Natural killer cell treated with Interleukin-12 subunit alpha and Interleukin-12 subunit beta and Interleukin-15 and Interleukin-18, amount 100 ng/mL, for 72 hours (primary cell): ENCODE measurements at regions not wholly inside any gene's neighbourhood (a gene's known extent, or its start where the extent isn't known, plus 50 kb on each side); places are given as distances from the start of the nearest gene placed in this dataset.
"Not testable (repeated sequence)": the region's sequence is repeated elsewhere in the genome, so short reads cannot be mapped to it uniquely, and the experiment has no call there.

Experiments
- ATAC-seq, 2 donors: fragments of 150-1000 bp; cut with Tn5 transposase in 1 of 2; sonication (Bioruptor Pico), chemical (Tn5 transposase) in 1 of 2; 2 replicates each; pipeline ENCODE4 v1.10.0; 2021
- DNase-seq: peaks from one replicate; pipeline ENCODE4 v3.0.0; 2022; ENCODE audit warnings: low spot score
- H3K27ac Mint-ChIP-seq, 2 donors: 1 replicate in 1 of 2; 2 replicates in 1 of 2; pipeline ENCODE4 v1.8.0; 2022; ENCODE audit warnings: mixed read lengths in 2 of 2, mild to moderate bottlenecking in 1 of 2, moderate library complexity in 1 of 2
- H3K27me3 Mint-ChIP-seq, 2 donors: 1 replicate in 1 of 2; 2 replicates in 1 of 2; pipeline ENCODE4 v1.8.0; 2022; ENCODE audit warnings: mixed read lengths in 2 of 2
- H3K36me3 Mint-ChIP-seq: one replicate; pipeline ENCODE4 v1.8.0; 2022; ENCODE audit warnings: mixed read lengths
- H3K4me1 Mint-ChIP-seq, 2 donors: 1 replicate in 1 of 2; 2 replicates in 1 of 2; pipeline ENCODE4 v1.8.0; 2022; ENCODE audit warnings: low read depth in 2 of 2, mixed read lengths in 2 of 2, mild to moderate bottlenecking in 1 of 2
- H3K4me3 Mint-ChIP-seq: one replicate; pipeline ENCODE4 v1.8.0; 2022; ENCODE audit warnings: mixed read lengths
- H3K9me3 Mint-ChIP-seq: 2 replicates; pipeline ENCODE4 v1.8.0; 2022; ENCODE audit warnings: mixed read lengths

DNA sequence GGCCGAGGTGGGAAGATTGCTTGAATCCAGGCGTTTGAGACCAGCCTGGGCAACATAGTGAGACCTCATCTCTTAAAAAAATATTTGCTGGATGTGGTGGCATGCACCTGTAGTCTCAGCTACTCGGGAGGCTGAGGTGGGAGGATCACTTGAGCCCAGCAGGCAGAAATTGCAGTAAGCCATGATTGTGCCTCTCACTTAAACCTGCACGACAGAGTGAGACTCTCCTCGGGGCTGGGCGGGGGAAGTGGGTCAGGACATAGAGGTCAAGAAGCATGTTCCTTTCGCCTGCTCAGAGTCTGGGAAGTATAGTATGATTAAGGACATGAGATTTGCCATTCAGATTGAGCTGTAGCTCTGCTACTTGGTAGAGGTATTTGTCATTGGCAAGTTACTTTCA lies 52.3 kb downstream of the SEPTIN7 start:
- not testable (repeated sequence) for H3K27me3 Mint-ChIP-seq, ATAC-seq, H3K36me3 Mint-ChIP-seq, DNase-seq, H3K9me3 Mint-ChIP-seq, H3K4me3 Mint-ChIP-seq, H3K27ac Mint-ChIP-seq
- peaks cover 44 to 46% of the 10 kb centered on the region in 2 donors for H3K4me1 Mint-ChIP-seq

DNA sequence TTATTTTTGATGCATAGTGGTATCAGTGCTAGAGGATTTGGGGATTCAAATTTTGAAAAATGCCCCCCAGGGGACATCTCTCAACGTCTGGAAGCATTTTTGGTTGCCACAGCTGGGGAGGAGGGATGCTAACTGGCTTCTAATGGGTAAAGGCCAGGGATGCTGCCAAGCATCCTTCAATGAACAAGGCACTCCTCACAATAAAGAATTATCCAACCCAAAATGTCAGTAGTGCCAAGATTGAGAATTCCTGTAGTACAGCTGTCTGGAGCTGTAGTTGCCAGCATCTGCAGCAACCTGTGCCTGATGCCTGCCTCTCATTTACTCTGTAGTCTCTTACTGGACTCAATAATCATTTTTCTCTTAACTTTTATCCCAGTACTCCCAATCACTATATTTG lies 53.5 kb downstream of the SEPTIN7 start:
- Mint-ChIP-seq H3K27ac (no peak overlapping the region), H3K27me3 (no peaks in the 10 kb centered on the region), H3K4me3 (no peak overlapping the region), H3K9me3 (no peaks in the 10 kb centered on the region), H3K36me3 (peaks cover 9% of the 10 kb centered on the region), H3K4me1 (peaks cover 44 to 45% of the 10 kb centered on the region in 2 donors)
- ATAC-seq (no peak), DNase-seq (no peak)

DNA sequence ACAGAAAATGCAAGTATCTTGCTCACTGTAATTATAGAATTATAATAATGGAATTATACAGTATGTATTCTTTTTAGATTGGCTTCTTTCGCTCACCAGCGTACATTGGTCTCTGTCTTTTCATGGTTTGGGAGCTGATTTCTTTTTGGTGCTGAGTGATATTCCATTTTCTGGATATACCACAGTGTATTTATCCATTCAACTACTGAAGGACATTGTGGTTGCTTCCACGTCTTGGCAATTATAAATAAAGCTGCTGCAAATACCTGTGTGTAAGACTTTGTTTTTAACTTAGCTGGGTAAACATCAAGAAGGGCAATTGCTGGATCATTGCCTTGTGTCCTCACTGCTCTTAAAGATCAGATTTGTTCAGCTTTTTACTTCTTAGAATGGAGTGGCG lies 55.3 kb downstream of the SEPTIN7 start:
- H3K4me3 Mint-ChIP-seq = no peak overlapping the region
- peaks cover 49% of the 10 kb centered on the region in 2 donors for H3K4me1 Mint-ChIP-seq

DNA sequence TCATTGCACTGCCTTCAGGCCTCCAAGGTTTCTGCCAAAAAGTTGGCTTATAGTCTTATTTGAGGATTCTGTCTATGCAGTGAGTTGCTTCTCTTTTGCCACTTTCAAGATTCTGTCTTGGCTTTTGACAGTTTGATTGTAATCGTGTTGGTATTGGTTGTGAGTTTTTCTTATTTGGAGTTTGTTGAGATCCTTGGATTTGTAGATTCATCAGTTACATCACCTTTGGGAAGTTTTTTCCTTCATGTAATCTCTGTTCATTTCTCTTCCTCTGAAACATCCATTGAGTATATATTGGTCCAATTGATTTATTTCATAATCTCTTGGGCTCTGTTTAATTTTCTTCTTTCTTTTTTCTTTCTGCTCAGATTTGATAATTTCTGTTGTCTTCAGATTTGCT lies 59.8 kb downstream of the SEPTIN7 start:
- peak overlapping the region in 1 of 2 donors; percentile 18 for H3K27ac Mint-ChIP-seq
- no peaks in the 10 kb centered on the region for H3K9me3 Mint-ChIP-seq
- H3K4me1 Mint-ChIP-seq = peaks cover 37 to 43% of the 10 kb centered on the region in 2 donors
- DNase-seq (no peak), ATAC-seq (no peak)
- no peaks in the 10 kb centered on the region for H3K27me3 Mint-ChIP-seq
- no peak overlapping the region for H3K4me3 Mint-ChIP-seq
- peaks cover 9% of the 10 kb centered on the region for H3K36me3 Mint-ChIP-seq

More for the DNA sequence above, 55.3 kb downstream of the SEPTIN7 start:
- no peak overlapping the region for H3K27ac Mint-ChIP-seq
- H3K27me3 Mint-ChIP-seq = no peaks in the 10 kb centered on the region
- H3K9me3 Mint-ChIP-seq = no peaks in the 10 kb centered on the region
- H3K36me3 Mint-ChIP-seq = peaks cover 9% of the 10 kb centered on the region
- DNase-seq (no peak), ATAC-seq (no peak)

DNA sequence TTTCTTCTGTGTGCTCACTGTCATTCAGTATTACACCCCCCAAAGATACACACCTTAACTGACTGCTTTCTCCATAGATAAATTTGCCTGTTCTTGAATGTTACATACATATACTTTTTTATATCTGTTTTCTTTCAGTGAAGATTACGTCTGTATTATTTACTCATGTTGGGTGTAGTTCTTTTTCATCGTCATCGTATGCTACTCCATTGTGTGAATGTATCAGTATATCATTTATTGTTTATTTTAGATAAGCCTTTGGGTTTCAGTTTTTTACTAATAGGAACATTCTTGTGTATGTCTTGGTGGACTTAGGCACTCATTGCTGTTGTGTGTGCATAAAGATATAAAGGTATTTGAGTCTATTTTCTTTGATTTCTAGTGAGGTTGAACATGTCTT lies 64.4 kb downstream of the SEPTIN7 start:
- Mint-ChIP-seq H3K9me3 (no peaks in the 10 kb centered on the region), H3K27ac (no peak overlapping the region), H3K36me3 (peaks cover 13% of the 10 kb centered on the region), H3K27me3 (no peaks in the 10 kb centered on the region), H3K4me3 (no peak overlapping the region), H3K4me1 (peaks cover 29 to 42% of the 10 kb centered on the region in 2 donors)
- DNase-seq (no peak), ATAC-seq (no peak)

DNA sequence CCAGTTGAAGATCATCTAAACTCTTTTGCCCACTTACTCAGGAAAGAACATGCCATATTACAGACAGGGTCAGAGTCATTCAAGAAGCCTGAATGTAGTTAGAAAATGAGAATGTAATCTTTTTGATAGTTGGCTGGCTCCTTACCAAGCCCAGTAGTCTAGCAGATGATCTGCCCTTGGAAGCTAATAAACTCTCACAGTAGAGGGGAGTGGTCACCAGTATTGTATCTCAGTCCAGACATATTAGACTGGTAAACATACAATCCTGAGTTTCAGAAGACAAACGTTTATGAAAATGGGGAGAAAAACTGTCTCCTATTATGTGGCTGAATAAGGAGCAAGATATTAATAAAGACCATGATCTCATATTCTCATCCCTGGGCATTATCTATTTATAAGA lies 65.3 kb downstream of the SEPTIN7 start:
- Mint-ChIP-seq H3K4me1 (peaks cover 26 to 38% of the 10 kb centered on the region in 2 donors), H3K4me3 (no peak overlapping the region), H3K27ac (no peak overlapping the region), H3K27me3 (no peaks in the 10 kb centered on the region), H3K36me3 (peaks cover 13% of the 10 kb centered on the region), H3K9me3 (no peaks in the 10 kb centered on the region)
- ATAC-seq (no peak), DNase-seq (no peak)

DNA sequence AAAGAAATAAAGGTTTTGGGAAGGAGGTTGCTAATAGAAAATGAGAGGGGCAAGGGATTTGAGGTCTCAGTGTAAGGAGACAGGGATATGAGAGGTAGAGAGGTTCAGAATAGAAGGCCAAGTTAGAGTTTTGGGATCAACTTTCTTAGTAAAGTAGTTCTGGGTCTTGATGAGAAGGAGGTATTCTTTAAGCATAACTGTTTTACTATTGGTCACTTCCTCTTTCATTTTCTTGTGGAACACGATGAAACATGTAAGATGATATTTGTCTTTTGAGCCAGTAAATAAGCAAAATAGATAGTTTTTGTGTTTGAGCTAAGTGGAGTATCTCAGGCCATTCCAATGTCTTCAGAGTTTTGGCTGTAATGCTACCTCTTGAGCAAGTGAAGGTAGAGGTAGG lies 68.3 kb downstream of the SEPTIN7 start:
- not testable (repeated sequence) for ATAC-seq, H3K27me3 Mint-ChIP-seq, H3K9me3 Mint-ChIP-seq, DNase-seq
- peaks cover 21 to 39% of the 10 kb centered on the region in 2 donors for H3K4me1 Mint-ChIP-seq
- peaks cover 18% of the 10 kb centered on the region for H3K36me3 Mint-ChIP-seq
- H3K4me3 Mint-ChIP-seq = peak overlapping the region; percentile 46
- peak overlapping the region; percentile 8 to 28 for H3K27ac Mint-ChIP-seq

DNA sequence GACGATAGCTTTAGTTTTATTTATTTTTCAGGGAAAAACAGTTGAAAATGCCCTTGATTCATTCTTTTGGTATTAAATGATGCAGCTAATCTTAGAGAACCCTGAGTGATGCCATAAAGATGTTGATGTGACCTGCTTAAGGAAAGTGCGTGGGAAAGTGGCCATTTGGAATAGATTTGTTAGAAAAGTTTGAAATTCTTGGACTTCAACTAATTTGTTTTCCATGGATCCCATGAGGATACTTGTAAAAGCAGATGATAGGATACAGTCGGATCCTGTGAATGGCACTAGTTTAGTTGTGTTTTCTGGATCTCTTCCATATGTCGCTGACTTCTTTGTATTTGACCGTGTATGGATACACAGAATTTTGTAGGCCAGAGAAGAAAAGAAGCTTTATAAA lies 69.0 kb downstream of the SEPTIN7 start:
- no peak for ATAC-seq
- no peak overlapping the region for H3K4me3 Mint-ChIP-seq
- peaks cover 21 to 39% of the 10 kb centered on the region in 2 donors for H3K4me1 Mint-ChIP-seq
- H3K27ac Mint-ChIP-seq = peak overlapping the region; percentile 28 to 46
- no peak for DNase-seq
- H3K27me3 Mint-ChIP-seq = no peaks in the 10 kb centered on the region
- peaks cover 24% of the 10 kb centered on the region for H3K36me3 Mint-ChIP-seq
- no peaks in the 10 kb centered on the region for H3K9me3 Mint-ChIP-seq

DNA sequence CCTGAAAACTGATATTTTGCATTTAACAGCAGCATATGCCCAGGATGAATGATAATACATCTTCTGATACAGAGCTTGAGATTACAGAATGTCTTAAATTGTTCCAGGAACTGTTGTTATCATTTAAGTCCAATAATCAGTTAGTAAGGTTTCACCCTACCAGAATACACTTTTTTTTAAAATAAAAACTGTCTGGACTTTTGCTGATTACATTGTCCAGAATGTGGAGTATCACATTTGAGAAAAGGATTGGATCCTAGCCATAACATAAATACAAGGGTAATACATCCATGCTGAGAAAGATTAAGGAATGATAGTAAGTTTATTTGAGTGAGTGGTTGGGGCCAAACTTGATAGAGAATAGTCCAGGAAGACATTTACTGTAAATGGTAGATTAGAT lies 71.0 kb downstream of the SEPTIN7 start:
- Mint-ChIP-seq H3K9me3 (no peaks in the 10 kb centered on the region), H3K27me3 (no peaks in the 10 kb centered on the region), H3K36me3 (peaks cover 19% of the 10 kb centered on the region), H3K27ac (no peak overlapping the region), H3K4me1 (peaks cover 21 to 31% of the 10 kb centered on the region in 2 donors), H3K4me3 (no peak overlapping the region)
- DNase-seq = no peak
- ATAC-seq = no peak

DNA sequence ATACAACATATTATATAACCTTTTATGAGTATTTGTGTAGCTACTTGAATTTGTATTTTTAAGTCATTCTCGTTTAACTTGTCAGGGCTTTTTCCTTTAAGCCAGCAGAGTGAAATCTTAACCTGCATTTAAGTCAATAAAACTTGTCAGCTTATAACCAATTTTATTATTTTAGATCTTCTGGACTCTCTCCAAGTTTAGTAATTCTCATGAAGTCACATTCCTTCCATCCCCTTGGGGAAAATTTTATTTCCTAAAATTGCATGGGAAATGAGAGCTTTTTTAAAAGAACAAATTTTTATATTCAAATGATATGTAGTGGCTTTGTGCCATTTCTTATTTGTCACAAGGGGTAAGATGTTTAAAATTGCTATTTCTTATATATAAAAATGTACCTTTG lies 74.0 kb downstream of the SEPTIN7 start:
- H3K4me3 Mint-ChIP-seq = no peak overlapping the region
- H3K36me3 Mint-ChIP-seq = peaks cover 15% of the 10 kb centered on the region
- no peaks in the 10 kb centered on the region for H3K27me3 Mint-ChIP-seq
- H3K4me1 Mint-ChIP-seq = peaks cover 16 to 22% of the 10 kb centered on the region in 2 donors
- ATAC-seq = no peak
- H3K27ac Mint-ChIP-seq = peak overlapping the region in 1 of 2 donors; percentile 45
- DNase-seq = no peak
- H3K9me3 Mint-ChIP-seq = no peaks in the 10 kb centered on the region

DNA sequence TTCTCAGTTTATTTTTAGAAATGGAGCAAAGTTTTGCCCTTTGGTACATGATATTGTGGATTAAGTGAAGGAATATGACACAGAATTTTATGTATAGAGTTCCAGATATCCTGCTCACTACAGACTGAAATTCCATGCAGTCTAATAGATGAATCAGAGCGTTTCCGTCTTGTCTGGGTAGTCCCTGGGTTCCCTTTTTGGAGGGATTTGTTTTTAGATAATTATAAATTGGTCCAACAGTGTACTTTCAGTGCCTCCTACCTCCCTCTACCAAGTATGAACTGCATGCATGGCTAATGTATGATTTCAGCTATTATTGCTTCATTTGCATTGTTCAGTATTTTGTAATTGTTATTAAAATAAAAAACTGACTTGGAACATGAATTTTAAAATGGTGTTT lies 74.4 kb downstream of the SEPTIN7 start:
- no peak for ATAC-seq

DNA sequence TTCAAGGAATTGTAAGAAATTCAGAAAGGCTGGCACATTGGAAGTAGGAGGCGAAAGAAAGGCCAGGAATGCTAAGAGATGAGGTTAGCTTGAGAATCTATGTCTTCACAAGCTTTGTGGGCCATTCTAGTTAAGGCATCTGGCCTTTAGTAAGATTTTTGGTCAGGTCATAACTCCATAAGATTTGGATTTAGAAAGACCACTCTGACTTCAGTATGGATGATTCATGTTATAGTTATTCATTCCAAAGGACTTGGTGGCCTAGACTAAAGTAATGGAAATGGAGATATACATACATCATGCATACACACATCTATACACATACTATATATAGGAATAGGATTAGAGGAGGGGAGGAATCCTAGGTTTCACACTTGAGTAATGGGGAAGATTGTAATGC lies 77.5 kb downstream of the SEPTIN7 start:
- no peaks in the 10 kb centered on the region for H3K27me3 Mint-ChIP-seq
- H3K4me1 Mint-ChIP-seq = peaks cover 7 to 9% of the 10 kb centered on the region in 2 donors
- no peak for DNase-seq
- peak overlapping the region; percentile 13 to 14 for H3K27ac Mint-ChIP-seq
- ATAC-seq = no peak
- no peak overlapping the region for H3K4me3 Mint-ChIP-seq
- peaks cover 21% of the 10 kb centered on the region for H3K36me3 Mint-ChIP-seq
- no peaks in the 10 kb centered on the region for H3K9me3 Mint-ChIP-seq

More for the DNA sequence above, 74.4 kb downstream of the SEPTIN7 start:
- Mint-ChIP-seq H3K9me3 (no peaks in the 10 kb centered on the region), H3K4me3 (no peak overlapping the region), H3K36me3 (peaks cover 16% of the 10 kb centered on the region), H3K4me1 (peaks cover 14 to 18% of the 10 kb centered on the region in 2 donors), H3K27me3 (no peaks in the 10 kb centered on the region), H3K27ac (no peak overlapping the region)
- DNase-seq = no peak

DNA sequence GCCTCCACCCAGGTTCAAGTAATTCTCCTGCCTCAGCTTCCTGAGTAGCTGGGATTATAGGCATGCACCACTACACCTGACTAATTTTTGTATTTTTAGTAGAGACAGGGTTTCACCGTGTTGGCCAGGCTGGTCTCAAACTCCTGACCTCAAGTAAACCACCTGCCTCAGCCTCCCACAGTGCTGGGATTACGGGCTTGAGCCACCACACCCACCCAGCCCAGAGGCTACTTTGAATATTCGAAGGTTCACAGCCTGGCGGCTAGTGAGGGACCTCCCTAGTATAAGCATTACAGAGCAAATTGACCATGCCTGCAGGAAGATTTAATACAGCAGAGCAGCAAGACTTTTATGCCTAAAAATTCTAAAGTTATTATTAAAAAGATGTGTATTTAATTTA lies 86.6 kb downstream of the SEPTIN7 start:
- H3K36me3 Mint-ChIP-seq = peaks cover 33% of the 10 kb centered on the region
- not testable (repeated sequence) for H3K27me3 Mint-ChIP-seq, H3K9me3 Mint-ChIP-seq, H3K4me3 Mint-ChIP-seq, H3K27ac Mint-ChIP-seq, ATAC-seq, DNase-seq
- peaks cover 19 to 28% of the 10 kb centered on the region in 2 donors for H3K4me1 Mint-ChIP-seq

DNA sequence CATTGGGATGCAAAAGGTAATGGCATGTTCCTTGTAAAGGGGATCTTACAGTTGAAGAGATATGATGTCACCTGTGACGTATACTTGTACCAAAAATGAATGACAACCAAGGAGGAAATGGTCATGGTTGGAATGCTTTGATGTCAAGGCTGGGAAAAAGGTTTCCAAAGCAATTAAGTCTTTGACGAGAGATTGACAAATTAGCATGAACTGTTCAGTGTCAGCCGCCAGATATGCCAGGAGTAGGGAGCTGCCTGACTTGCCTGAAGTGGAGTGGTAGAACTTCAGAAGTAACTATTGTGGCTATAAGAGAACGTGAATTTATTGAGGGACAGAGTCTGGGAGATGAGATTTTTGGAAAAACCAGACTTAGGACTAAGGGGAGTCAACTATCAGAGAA lies 88.1 kb downstream of the SEPTIN7 start:
- no peak for ATAC-seq
- DNase-seq = no peak
- H3K4me3 Mint-ChIP-seq = no peak overlapping the region
- H3K4me1 Mint-ChIP-seq = peaks cover 24 to 39% of the 10 kb centered on the region in 2 donors
- H3K36me3 Mint-ChIP-seq = peaks cover 43% of the 10 kb centered on the region
- H3K9me3 Mint-ChIP-seq = no peaks in the 10 kb centered on the region
- no peaks in the 10 kb centered on the region for H3K27me3 Mint-ChIP-seq
- H3K27ac Mint-ChIP-seq = peak overlapping the region in 1 of 2 donors; percentile 32

DNA sequence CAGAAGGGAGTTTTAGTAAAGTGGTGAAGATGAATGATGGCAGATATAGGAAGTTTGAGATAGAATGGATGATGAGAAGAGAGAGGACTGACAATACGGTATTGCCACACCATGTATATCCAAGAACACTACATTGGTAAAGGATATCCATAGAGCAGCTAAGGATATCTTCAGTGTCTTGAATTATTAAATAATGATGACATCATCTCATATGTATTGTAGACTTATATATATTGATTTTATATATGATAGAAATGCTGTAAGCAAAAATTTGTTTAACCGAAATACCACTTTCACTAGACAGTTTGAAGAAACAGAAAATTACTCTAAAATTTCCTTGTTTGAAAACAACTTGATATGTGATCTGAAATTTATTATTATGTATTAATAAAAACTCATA lies 89.0 kb downstream of the SEPTIN7 start:
- H3K27ac Mint-ChIP-seq = peak overlapping the region in 1 of 2 donors; percentile 56
- H3K9me3 Mint-ChIP-seq = no peaks in the 10 kb centered on the region
- ATAC-seq = no peak
- no peaks in the 10 kb centered on the region for H3K27me3 Mint-ChIP-seq
- DNase-seq = no peak
- peaks cover 44% of the 10 kb centered on the region for H3K36me3 Mint-ChIP-seq
- H3K4me3 Mint-ChIP-seq = no peak overlapping the region
- H3K4me1 Mint-ChIP-seq = peaks cover 27 to 45% of the 10 kb centered on the region in 2 donors
